ENCODE measurements at regions not wholly inside any gene's neighbourhood (a gene's known extent, or its start where the extent isn't known, plus 50 kb on each side); places are given as distances from the start of the nearest gene placed in this dataset.

DNA sequence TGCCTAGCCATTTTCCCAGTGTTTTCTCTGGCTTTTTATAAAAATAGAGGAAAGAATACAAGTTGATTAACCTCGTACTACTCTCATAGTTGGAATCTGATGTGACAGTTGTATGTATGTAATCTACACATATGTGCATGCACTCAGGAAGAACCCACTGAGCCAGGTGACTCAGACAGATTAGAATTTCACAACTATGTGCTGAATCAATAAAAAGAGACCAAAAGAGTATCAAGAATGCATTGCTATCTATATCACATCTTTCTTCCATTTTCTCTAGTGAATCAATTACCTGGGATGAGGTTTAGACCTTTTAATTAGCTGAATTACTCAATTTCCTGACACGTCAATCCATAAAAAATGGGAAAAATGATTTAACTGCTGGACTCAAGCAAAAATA is 319.3 kb upstream of the ATP10A start:
- Histone ChIP-seq H3K9me3 (peaks cover 3% of the 10 kb centered on the region), H3K4me3 (no peak overlapping the region), H3K27me3 (ENCODE audit: insufficient read depth in 3 of 3, low read length in 2 of 3) (no peaks in the 10 kb centered on the region), H3K4me1 (no peaks in the 10 kb centered on the region), H3K27ac (no peak overlapping the region), H3K36me3 (ENCODE audit: insufficient read depth in 1 of 2, low read depth in 1 of 2) (no peaks in the 10 kb centered on the region)
- no peak for ATAC-seq
- intact Hi-C loops (cut with DNase I) = no loop called here
- TF ChIP-seq, protein P1, sequence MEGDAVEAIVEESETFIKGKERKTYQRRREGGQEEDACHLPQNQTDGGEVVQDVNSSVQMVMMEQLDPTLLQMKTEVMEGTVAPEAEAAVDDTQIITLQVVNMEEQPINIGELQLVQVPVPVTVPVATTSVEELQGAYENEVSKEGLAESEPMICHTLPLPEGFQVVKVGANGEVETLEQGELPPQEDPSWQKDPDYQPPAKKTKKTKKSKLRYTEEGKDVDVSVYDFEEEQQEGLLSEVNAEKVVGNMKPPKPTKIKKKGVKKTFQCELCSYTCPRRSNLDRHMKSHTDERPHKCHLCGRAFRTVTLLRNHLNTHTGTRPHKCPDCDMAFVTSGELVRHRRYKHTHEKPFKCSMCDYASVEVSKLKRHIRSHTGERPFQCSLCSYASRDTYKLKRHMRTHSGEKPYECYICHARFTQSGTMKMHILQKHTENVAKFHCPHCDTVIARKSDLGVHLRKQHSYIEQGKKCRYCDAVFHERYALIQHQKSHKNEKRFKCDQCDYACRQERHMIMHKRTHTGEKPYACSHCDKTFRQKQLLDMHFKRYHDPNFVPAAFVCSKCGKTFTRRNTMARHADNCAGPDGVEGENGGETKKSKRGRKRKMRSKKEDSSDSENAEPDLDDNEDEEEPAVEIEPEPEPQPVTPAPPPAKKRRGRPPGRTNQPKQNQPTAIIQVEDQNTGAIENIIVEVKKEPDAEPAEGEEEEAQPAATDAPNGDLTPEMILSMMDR (IDR thresholded peaks at IDR 0.05) = no peak
- WGBS, 3 donors = 81 to 83% (median 83%) methylated on average over 2 of the region's 2 CpGs
- no peak for DNase-seq

DNA sequence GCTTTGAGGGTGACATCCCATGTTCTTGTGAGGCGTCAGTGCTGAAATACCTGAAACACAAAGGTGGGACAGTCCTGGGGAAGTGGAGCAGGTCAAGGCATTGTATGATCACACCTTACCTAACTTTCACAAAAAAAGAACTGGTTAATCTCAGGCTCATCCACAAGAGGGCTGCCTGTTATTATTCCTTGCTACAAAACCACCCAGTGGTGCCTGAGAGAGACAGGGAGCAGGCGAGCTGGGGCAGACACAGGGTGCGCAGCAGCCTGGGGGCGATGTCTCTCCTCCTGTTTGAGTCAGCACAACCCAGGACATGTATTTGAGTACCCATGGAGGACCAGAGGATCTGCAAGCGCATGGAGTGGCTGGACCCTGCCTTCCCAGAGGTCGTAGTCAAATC is 316.8 kb upstream of the ATP10A start:
- TF ChIP-seq, protein P1 (IDR thresholded peaks at IDR 0.05) = no peak
- no peaks in the 10 kb centered on the region for H3K27me3 ChIP-seq (ENCODE audit: insufficient read depth in 3 of 3, low read length in 2 of 3)
- no peak for DNase-seq
- H3K4me3 ChIP-seq = no peak overlapping the region
- H3K27ac ChIP-seq = no peak overlapping the region
- ATAC-seq = no peak
- H3K4me1 ChIP-seq = no peaks in the 10 kb centered on the region
- WGBS, 3 donors = 59 to 79% (median 67%) methylated on average over 6 of the region's 6 CpGs
- intact Hi-C loops (cut with DNase I) = no loop called here
- H3K9me3 ChIP-seq = no peaks in the 10 kb centered on the region
- H3K36me3 ChIP-seq (ENCODE audit: insufficient read depth in 1 of 2, low read depth in 1 of 2) = no peaks in the 10 kb centered on the region

DNA sequence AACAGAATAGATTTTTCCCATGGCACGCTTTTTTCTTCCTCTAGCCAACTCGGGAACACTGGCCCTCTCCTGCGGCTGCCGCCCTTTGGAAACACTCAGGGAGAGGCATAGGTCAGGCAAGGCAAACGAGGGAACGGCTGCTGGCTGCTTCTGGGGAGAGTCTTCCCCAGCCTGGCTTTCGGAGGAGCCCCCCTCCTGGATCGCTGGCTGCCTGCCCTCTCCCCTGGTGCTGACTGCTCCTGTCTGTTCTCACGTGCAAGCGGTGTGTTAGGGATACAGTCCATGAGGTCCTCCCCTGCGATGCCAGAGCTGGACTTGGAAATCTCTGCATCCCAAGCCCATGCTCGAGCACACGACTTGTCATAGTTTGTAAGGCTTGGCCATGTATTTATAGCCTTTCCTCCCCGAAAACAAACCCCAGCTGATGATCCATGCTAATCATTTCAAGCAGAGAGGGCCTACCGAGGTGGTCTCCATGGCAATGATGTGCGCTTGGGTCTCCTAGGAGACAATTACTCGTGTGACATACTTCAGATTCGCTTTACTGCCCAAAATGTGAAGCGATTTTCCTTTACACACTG is 315.6 kb upstream of the ATP10A start:
- intact Hi-C loops (cut with DNase I) = no loop called here
- ATAC-seq (no peak), DNase-seq (no peak)
- H3K9me3 ChIP-seq = no peaks in the 10 kb centered on the region
- no peaks in the 10 kb centered on the region for H3K27me3 ChIP-seq (ENCODE audit: insufficient read depth in 3 of 3, low read length in 2 of 3)
- no peak overlapping the region for H3K27ac ChIP-seq
- WGBS, 3 donors = 31 to 42% (median 34%) methylated on average over 19 of the region's 19 CpGs
- TF ChIP-seq, protein P1 (IDR thresholded peaks at IDR 0.05) = no peak
- H3K4me1 ChIP-seq = no peaks in the 10 kb centered on the region
- H3K4me3 ChIP-seq = no peak overlapping the region
- no peaks in the 10 kb centered on the region for H3K36me3 ChIP-seq (ENCODE audit: insufficient read depth in 1 of 2, low read depth in 1 of 2)

DNA sequence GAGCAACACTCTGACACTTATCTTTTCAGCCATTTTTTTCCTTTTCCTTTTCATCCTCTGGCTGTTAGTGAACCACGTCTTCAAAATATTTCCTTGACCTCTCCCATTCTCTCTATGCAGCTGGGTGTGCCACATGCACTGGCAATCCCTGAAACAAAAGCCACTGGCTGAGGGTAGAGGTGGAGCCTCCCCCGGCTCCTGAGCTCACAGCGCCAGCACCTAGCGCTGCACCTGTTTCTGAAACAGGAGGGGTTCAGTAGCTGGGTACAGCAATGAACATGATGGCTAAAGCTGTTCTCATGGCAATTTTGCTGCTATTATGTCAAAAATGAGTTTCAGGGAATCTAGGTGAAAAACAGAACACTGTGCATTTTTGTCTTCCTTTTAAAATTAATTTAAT is 314.7 kb upstream of the ATP10A start:
- no peak for ATAC-seq
- Histone ChIP-seq H3K9me3 (no peaks in the 10 kb centered on the region), H3K4me3 (no peak overlapping the region), H3K36me3 (ENCODE audit: insufficient read depth in 1 of 2, low read depth in 1 of 2) (no peaks in the 10 kb centered on the region), H3K4me1 (no peaks in the 10 kb centered on the region), H3K27me3 (ENCODE audit: insufficient read depth in 3 of 3, low read length in 2 of 3) (no peaks in the 10 kb centered on the region), H3K27ac (no peak overlapping the region)
- TF ChIP-seq, protein P1 (IDR thresholded peaks at IDR 0.05) = no peak
- no peak for DNase-seq
- intact Hi-C loops (cut with DNase I) = no loop called here
- WGBS, 3 donors = 73 to 83% (median 82%) methylated on average over 4 of the region's 4 CpGs

DNA sequence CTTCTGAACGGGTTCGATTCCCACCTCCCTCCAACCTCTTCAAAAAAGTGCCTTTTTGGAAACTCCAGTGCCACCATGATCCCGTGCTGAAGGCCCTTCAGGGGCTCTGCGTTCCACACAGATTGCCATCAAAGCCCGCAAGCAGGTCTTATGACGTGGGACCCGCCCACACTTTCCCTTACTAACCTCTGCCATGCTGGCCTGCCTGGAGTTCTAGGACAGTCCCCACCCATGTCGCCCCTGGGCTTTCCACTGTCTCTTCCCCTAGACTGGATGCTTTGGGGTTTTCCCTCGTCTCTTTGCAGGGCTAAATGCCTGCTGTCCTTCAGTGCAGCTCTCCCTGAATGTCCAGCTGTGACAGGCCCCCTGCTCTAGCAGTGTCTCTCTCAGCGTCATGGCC is 313.7 kb upstream of the ATP10A start:
- Histone ChIP-seq H3K9me3 (no peaks in the 10 kb centered on the region), H3K27ac (no peak overlapping the region), H3K4me1 (no peaks in the 10 kb centered on the region), H3K27me3 (ENCODE audit: insufficient read depth in 3 of 3, low read length in 2 of 3) (no peaks in the 10 kb centered on the region), H3K4me3 (no peak overlapping the region), H3K36me3 (ENCODE audit: insufficient read depth in 1 of 2, low read depth in 1 of 2) (no peaks in the 10 kb centered on the region)
- WGBS, 3 donors = 68 to 87% (median 79%) methylated on average over 10 of the region's 10 CpGs
- intact Hi-C loops (cut with DNase I) = no loop called here
- TF ChIP-seq, protein P1 (IDR thresholded peaks at IDR 0.05) = no peak
- DNase-seq (no peak), ATAC-seq (no peak)

Measured in psoas muscle (tissue), 7 donors.